B cell (primary cell): ENCODE measurements at regions not wholly inside any gene's neighbourhood (a gene's known extent, or its start where the extent isn't known, plus 50 kb on each side); places are given as distances from the start of the nearest gene placed in this dataset.

Experiments used
- ATAC-seq: fragments of 200-7000 bp; cut with Tn5 transposase; one replicate; pipeline ENCODE4 v1.10.0; 2021; ENCODE audit warnings: low read depth, mild to moderate bottlenecking, moderate number of reproducible peaks, moderate library complexity
- CTCF ChIA-PET: fragments of 350-600 bp; sonication (Branson Sonifier 250); formaldehyde crosslinking; loops from one replicate; lab custom pipeline; 2021; ENCODE audit warnings: antibody characterized with exemption, inconsistent platforms; lab: Charles Lee
- POLR2A ChIA-PET: fragments of 350-600 bp; sonication (Branson Sonifier 250); formaldehyde crosslinking; loops from one replicate; lab custom pipeline; 2021; ENCODE audit warnings: antibody characterized with exemption; lab: Charles Lee
- DNase-seq: peaks from one replicate; pipeline ENCODE4 v3.0.0; 2013
- H2AFZ ChIP-seq: 2 replicates; pipeline ENCODE4 v1.6.1; 2012; ENCODE audit warnings: mild to moderate bottlenecking, low read depth, low read length; ENCODE audit not compliant: insufficient read depth, poor library complexity, severe bottlenecking
- H3K27ac ChIP-seq, 2 donors: 1 replicate in 1 of 2; 2 replicates in 1 of 2; pipeline ENCODE4 v1.5.1; 2012 to 2013; ENCODE audit warnings: low read length in 2 of 2, mild to moderate bottlenecking in 2 of 2, moderate library complexity in 1 of 2
- H3K27me3 ChIP-seq, 4 experiments: fragments of 200-600 bp in 1 of 4; sonication (generic) in 1 of 4; replicated peaks in 1 of 4; 1 replicate in 2 of 4; 2 replicates in 2 of 4; pipeline versions ENCODE4 v1.6.1 to v1.7.0; 2013 to 2016; ENCODE audit warnings: low read length in 3 of 4, mild to moderate bottlenecking in 2 of 4, mixed read lengths in 1 of 4, moderate library complexity in 1 of 4; ENCODE audit not compliant: insufficient read depth in 4 of 4, control insufficient read depth in 3 of 4; ENCODE audit errors: control extremely low read depth in 1 of 4
- H3K36me3 ChIP-seq, 2 experiments: replicated peaks in 1 of 2; 1 replicate in 1 of 2; 2 replicates in 1 of 2; pipeline versions ENCODE4 v1.6.1 to v1.7.1; 2013; ENCODE audit warnings: low read length in 1 of 2; ENCODE audit not compliant: insufficient read depth in 2 of 2, control insufficient read depth in 1 of 2; ENCODE audit errors: control extremely low read depth in 1 of 2, extremely low read depth in 1 of 2
- H3K4me1 ChIP-seq, 2 donors: fragments of 200-600 bp in 1 of 2; sonication (generic) in 1 of 2; 1 replicate in 1 of 2; 2 replicates in 1 of 2; pipeline versions ENCODE4 v1.5.1 to v1.6.1; 2013 to 2017; ENCODE audit warnings: low read length in 2 of 2; ENCODE audit not compliant: control insufficient read depth in 2 of 2, insufficient read depth in 2 of 2
- H3K4me2 ChIP-seq: replicated peaks from 2 replicates; pipeline ENCODE3; 2012; ENCODE audit warnings: mild to moderate bottlenecking, low read depth, low read length; ENCODE audit not compliant: poor library complexity, severe bottlenecking
- H3K4me3 ChIP-seq, 5 experiments: fragments of 200-600 bp in 1 of 5; sonication (generic) in 1 of 5; 1 replicate in 3 of 5; 2 replicates in 2 of 5; pipeline versions ENCODE4 v1.5.1 to v1.7.0; 2011 to 2016; ENCODE audit warnings: low read length in 4 of 5, mild to moderate bottlenecking in 4 of 5, low read depth in 2 of 5, control low read depth in 1 of 5, moderate library complexity in 1 of 5; ENCODE audit not compliant: insufficient read depth in 1 of 5; ENCODE audit errors: control extremely low read depth in 1 of 5, extremely low read depth in 1 of 5
- H3K79me2 ChIP-seq: fragments of 200-600 bp; sonication (generic); one replicate; pipeline ENCODE4 v1.6.0; 2016; ENCODE audit warnings: low read length; ENCODE audit not compliant: control insufficient read depth, insufficient read depth
- H3K9ac ChIP-seq: fragments of 200-600 bp; sonication (generic); 2 replicates; pipeline ENCODE4 v1.6.1; 2017; ENCODE audit warnings: mild to moderate bottlenecking, low read length, moderate library complexity
- H3K9me3 ChIP-seq, 3 donors: one replicate each; pipeline versions ENCODE4 v1.6.1 to v1.7.1; 2013; ENCODE audit warnings: low read length in 2 of 3; ENCODE audit not compliant: control insufficient read depth in 2 of 3, insufficient read depth in 1 of 3; ENCODE audit errors: control extremely low read depth in 1 of 3
- H4K20me1 ChIP-seq: 2 replicates; pipeline ENCODE4 v1.6.0; 2012; ENCODE audit warnings: mild to moderate bottlenecking, low read length; ENCODE audit not compliant: insufficient read depth, control insufficient read depth, poor library complexity, severe bottlenecking
- H3K27ac Mint-ChIP-seq: one replicate; pipeline ENCODE4 v1.8.0; 2021; ENCODE audit warnings: mixed read lengths
- H3K27me3 Mint-ChIP-seq: one replicate; pipeline ENCODE4 v1.8.0; 2021; ENCODE audit warnings: mixed read lengths
- H3K4me1 Mint-ChIP-seq: one replicate; pipeline ENCODE4 v1.8.0; 2021; ENCODE audit warnings: mixed read lengths
- H3K4me3 Mint-ChIP-seq: one replicate; pipeline ENCODE4 v1.8.0; 2021; ENCODE audit warnings: mixed read lengths
- H3K9me3 Mint-ChIP-seq: one replicate; pipeline ENCODE4 v1.8.0; 2022; ENCODE audit warnings: mixed read lengths; ENCODE audit not compliant: insufficient read depth
- CTCF ChIP-seq: fragments of 200-600 bp; IDR thresholded peaks from one replicate; pipeline ENCODE4 v1.8.0; 2022; ENCODE audit warnings: antibody characterized with exemption, mild to moderate bottlenecking
- EZH2 ChIP-seq: IDR thresholded peaks from 2 replicates; pipeline ENCODE4 v1.6.1; 2012; ENCODE audit warnings: borderline replicate concordance, low read depth, mild to moderate bottlenecking, moderate library complexity, low read length; ENCODE audit not compliant: insufficient read depth, poor library complexity, severe bottlenecking
- WGBS: methylation state at CpG from one replicate; pipeline ENCODE4 v1.1.5; 2013; ENCODE audit warnings: missing lambda C conversion rate; ENCODE audit not compliant: insufficient coverage; 5-methylcytosine and 5-hydroxymethylcytosine counted together
- intact Hi-C: fragments of 100-400 bp; cut with micrococcal nuclease; formaldehyde crosslinking; loops from one replicate; pipeline ENCODE4 v1.10.0; 2022

- H3K4me3 Mint-ChIP-seq = no peak overlapping the region
- Histone ChIP-seq H4K20me1 (no peaks in the 10 kb centered on the region), H3K9ac (no peak overlapping the region), H3K4me2 (no peak overlapping the region), H3K79me2 (no peaks in the 10 kb centered on the region), H3K9me3 (no peaks in the 10 kb centered on the region), H3K4me3 (no peak overlapping the region), H2AFZ (no peak overlapping the region), H3K27ac (no peak overlapping the region), H3K27me3 (peaks cover 0 to 9% (median 2%) of the 10 kb centered on the region in 4 experiments), H3K4me1 (no peaks in the 10 kb centered on the region), H3K36me3 (no peaks in the 10 kb centered on the region)
- H3K4me1 Mint-ChIP-seq = no peaks in the 10 kb centered on the region
- no peak overlapping the region for H3K27ac Mint-ChIP-seq
- POLR2A ChIA-PET = no interaction called here
- 83% methylated on average over 2 of the region's 6 CpGs for WGBS
- peaks cover 25% of the 10 kb centered on the region for H3K27me3 Mint-ChIP-seq
- intact Hi-C loops = no loop called here
- CTCF ChIA-PET = interaction anchor here (0.6 kb wide), 1 partner anchor 304 kb away, joined by 4 read pairs; no protein-coding TSS in a partner anchor
- no peak for ATAC-seq
- H3K9me3 Mint-ChIP-seq = no peaks in the 10 kb centered on the region
- DNase-seq = no peak
- no peak for TF ChIP-seq CTCF
- TF ChIP-seq EZH2 = no peak
Observed at GRCh38 chr17:68709461-68709860, 108.3 kb upstream of the FAM20A start.

- DNase-seq (no peak), ATAC-seq (no peak)
- no peaks in the 10 kb centered on the region for H3K9me3 ChIP-seq
- Mint-ChIP-seq H3K4me1 (no peaks in the 10 kb centered on the region), H3K9me3 (no peaks in the 10 kb centered on the region), H3K27ac (no peak overlapping the region), H3K27me3 (peaks cover 18% of the 10 kb centered on the region), H3K4me3 (no peak overlapping the region)
- no peak overlapping the region for H3K4me2 ChIP-seq
- no peaks in the 10 kb centered on the region for H3K4me1 ChIP-seq
- ChIA-PET CTCF (no interaction called here), POLR2A (no interaction called here)
- WGBS = 91% methylated on average over 3 of the region's 4 CpGs
- H2AFZ ChIP-seq = no peak overlapping the region
- H3K79me2 ChIP-seq = no peaks in the 10 kb centered on the region
- H3K9ac ChIP-seq = no peak overlapping the region
- no peak for TF ChIP-seq CTCF
- no peak overlapping the region for H3K27ac ChIP-seq
- H4K20me1 ChIP-seq = no peaks in the 10 kb centered on the region
- no peak overlapping the region for H3K4me3 ChIP-seq
- H3K27me3 ChIP-seq = peaks cover 0 to 9% (median 4%) of the 10 kb centered on the region in 4 experiments
- intact Hi-C loops = no loop called here
- H3K36me3 ChIP-seq = no peaks in the 10 kb centered on the region
Observed at GRCh38 chr17:68707031-68707430, 105.9 kb upstream of the FAM20A start.
